ENCODE measurements at regions not wholly inside any gene's neighbourhood (a gene's known extent, or its start where the extent isn't known, plus 50 kb on each side); places are given as distances from the start of the nearest gene placed in this dataset.
A peak's percentile ranks its signal among the peaks of the same experiment; 100 is the strongest.

- ATAC-seq (ENCODE audit: low read depth in 2 of 2) (no peak), DNase-seq (no peak)
- peaks cover 8 to 10% of the 10 kb centered on the region in 2 donors for H3K36me3 Mint-ChIP-seq
- peaks cover 0 to 6% (median 5%) of the 10 kb centered on the region in 3 donors for H3K4me1 Mint-ChIP-seq
- H3K27ac Mint-ChIP-seq = peak overlapping the region in 1 of 6 donors; percentile 0
- H3K9me3 Mint-ChIP-seq = peaks cover 4 to 13% (median 10%) of the 10 kb centered on the region in 7 donors
- no peak overlapping the region for H3K4me3 Mint-ChIP-seq
- H3K27me3 Mint-ChIP-seq = peaks cover 17 to 47% (median 20%) of the 10 kb centered on the region in 3 donors
Observed at GRCh38 chr3:197354568-197355001, 56.2 kb upstream of the DLG1 start.

GRCh38 chr3:197353867-197354567 is 55.6 kb upstream of the DLG1 start:
- H3K36me3 Mint-ChIP-seq = peaks cover 4% of the 10 kb centered on the region in 2 donors
- no peak overlapping the region for H3K4me3 Mint-ChIP-seq
- peak overlapping the region in 1 of 6 donors; percentile 0 for H3K27ac Mint-ChIP-seq
- DNase-seq (no peak), ATAC-seq (ENCODE audit: low read depth in 2 of 2) (no peak)
- peaks cover 0 to 7% (median 5%) of the 10 kb centered on the region in 7 donors for H3K9me3 Mint-ChIP-seq
- H3K27me3 Mint-ChIP-seq = peaks cover 17 to 41% (median 18%) of the 10 kb centered on the region in 3 donors
- peaks cover 0 to 6% (median 5%) of the 10 kb centered on the region in 3 donors for H3K4me1 Mint-ChIP-seq

GRCh38 chr3:197353001-197353866 is 54.8 kb upstream of the DLG1 start:
- peaks cover 11 to 35% (median 23%) of the 10 kb centered on the region in 3 donors for H3K27me3 Mint-ChIP-seq
- H3K27ac Mint-ChIP-seq = no peak overlapping the region

DNA sequence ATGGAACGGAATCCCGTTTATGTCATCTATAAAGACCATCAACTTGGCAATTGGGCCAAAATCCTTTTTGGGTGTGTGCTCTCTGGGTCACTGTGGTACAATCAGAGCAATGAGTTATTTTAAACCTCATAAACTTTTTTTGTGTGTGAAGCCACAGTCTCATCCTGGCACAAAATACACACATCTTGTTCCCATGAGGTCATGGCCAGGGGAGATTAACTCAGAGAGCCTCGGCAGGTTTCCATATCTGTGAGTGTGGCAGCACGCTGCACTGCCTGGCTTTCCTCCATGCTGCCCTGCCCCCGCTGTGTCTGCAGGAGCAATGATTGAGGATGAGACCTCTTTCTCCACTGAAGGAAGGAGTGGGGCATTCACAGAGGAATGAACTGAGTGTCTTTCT is 54.0 kb upstream of the DLG1 start:
- no peak overlapping the region for H3K27ac Mint-ChIP-seq
- peaks cover 0 to 4% of the 10 kb centered on the region in 2 donors for H3K36me3 Mint-ChIP-seq
- H3K4me3 Mint-ChIP-seq = no peak overlapping the region
- H3K27me3 Mint-ChIP-seq = peaks cover 11 to 35% (median 28%) of the 10 kb centered on the region in 3 donors
- DNase-seq (no peak), ATAC-seq (ENCODE audit: low read depth in 2 of 2) (no peak)
- H3K9me3 Mint-ChIP-seq = peaks cover 0 to 2% (median 0%) of the 10 kb centered on the region in 7 donors
- H3K4me1 Mint-ChIP-seq = peaks cover 0 to 6% (median 5%) of the 10 kb centered on the region in 3 donors

More at GRCh38 chr3:197353001-197353866, 54.8 kb upstream of the DLG1 start:
- no peak for ATAC-seq (ENCODE audit: low read depth in 2 of 2)
- no peak for DNase-seq
- Mint-ChIP-seq H3K9me3 (peaks cover 0 to 2% (median 0%) of the 10 kb centered on the region in 7 donors), H3K4me3 (no peak overlapping the region), H3K36me3 (peaks cover 0 to 4% of the 10 kb centered on the region in 2 donors), H3K4me1 (peaks cover 0 to 6% (median 5%) of the 10 kb centered on the region in 3 donors)

GRCh38 chr3:197350446-197350845 is 52.0 kb upstream of the DLG1 start:
- H3K4me3 Mint-ChIP-seq = no peak overlapping the region
- H3K27me3 Mint-ChIP-seq = peaks cover 11 to 26% (median 20%) of the 10 kb centered on the region in 3 donors
- ATAC-seq (ENCODE audit: low read depth in 2 of 2) (no peak), DNase-seq (no peak)
- peaks cover 0 to 6% (median 5%) of the 10 kb centered on the region in 3 donors for H3K4me1 Mint-ChIP-seq
- no peaks in the 10 kb centered on the region for H3K9me3 Mint-ChIP-seq
- peaks cover 0 to 2% of the 10 kb centered on the region in 2 donors for H3K36me3 Mint-ChIP-seq
- H3K27ac Mint-ChIP-seq = no peak overlapping the region

GRCh38 chr3:197349368-197349767 is 51.0 kb upstream of the DLG1 start:
- H3K9me3 Mint-ChIP-seq = no peaks in the 10 kb centered on the region
- DNase-seq (no peak), ATAC-seq (ENCODE audit: low read depth in 2 of 2) (no peak)
- H3K4me1 Mint-ChIP-seq = peaks cover 0 to 4% (median 3%) of the 10 kb centered on the region in 3 donors
- peak overlapping the region in 1 of 6 donors; percentile 57 for H3K27ac Mint-ChIP-seq
- H3K27me3 Mint-ChIP-seq = peaks cover 8 to 18% (median 15%) of the 10 kb centered on the region in 3 donors
- no peak overlapping the region for H3K4me3 Mint-ChIP-seq
- no peaks in the 10 kb centered on the region for H3K36me3 Mint-ChIP-seq

Data from naive B cell (primary cell).